Upper lobe of right lung (tissue), 1 donor: ENCODE measurements at regions not wholly inside any gene's neighbourhood (a gene's known extent, or its start where the extent isn't known, plus 50 kb on each side); places are given as distances from the start of the nearest gene placed in this dataset.

Source experiments
- ATAC-seq: fragments of 200-7000 bp; cut with Tn5 transposase; one replicate; pipeline ENCODE4 v1.9.1; 2020; ENCODE audit warnings: mild to moderate bottlenecking, moderate library complexity
- DNase-seq: peaks from one replicate; pipeline ENCODE4 v3.0.0-alpha.2; 2020
- H3K27ac ChIP-seq: fragments of 200-600 bp; one replicate; pipeline ENCODE4 v1.8.0; 2022
- H3K27me3 ChIP-seq: fragments of 200-600 bp; one replicate; pipeline ENCODE4 v1.8.0; 2022; ENCODE audit warnings: mild to moderate bottlenecking
- H3K36me3 ChIP-seq: fragments of 200-600 bp; one replicate; pipeline ENCODE4 v1.8.0; 2022
- H3K4me1 ChIP-seq: fragments of 200-600 bp; one replicate; pipeline ENCODE4 v1.8.0; 2022
- H3K4me3 ChIP-seq: fragments of 200-600 bp; one replicate; pipeline ENCODE4 v1.8.0; 2022; ENCODE audit warnings: mild to moderate bottlenecking
- H3K9me3 ChIP-seq: fragments of 200-600 bp; one replicate; pipeline ENCODE4 v1.8.0; 2022
- intact Hi-C: fragments of 100-400 bp; cut with DNase I; formaldehyde crosslinking; loops from one replicate; pipeline ENCODE4 v1.11.0; 2022
- TF ChIP-seq, protein P1 (sequence below): fragments of 200-600 bp; IDR thresholded peaks from one replicate; pipeline ENCODE4 v1.8.0; 2022; ENCODE audit warnings: antibody characterized with exemption
- donor health status: DM: no; HTN: yes; CAD: no; lungs with severe emphysema.

- H3K27ac ChIP-seq = no peak overlapping the region
- no peaks in the 10 kb centered on the region for H3K9me3 ChIP-seq
- no peaks in the 10 kb centered on the region for H3K36me3 ChIP-seq
- TF ChIP-seq, protein P1, sequence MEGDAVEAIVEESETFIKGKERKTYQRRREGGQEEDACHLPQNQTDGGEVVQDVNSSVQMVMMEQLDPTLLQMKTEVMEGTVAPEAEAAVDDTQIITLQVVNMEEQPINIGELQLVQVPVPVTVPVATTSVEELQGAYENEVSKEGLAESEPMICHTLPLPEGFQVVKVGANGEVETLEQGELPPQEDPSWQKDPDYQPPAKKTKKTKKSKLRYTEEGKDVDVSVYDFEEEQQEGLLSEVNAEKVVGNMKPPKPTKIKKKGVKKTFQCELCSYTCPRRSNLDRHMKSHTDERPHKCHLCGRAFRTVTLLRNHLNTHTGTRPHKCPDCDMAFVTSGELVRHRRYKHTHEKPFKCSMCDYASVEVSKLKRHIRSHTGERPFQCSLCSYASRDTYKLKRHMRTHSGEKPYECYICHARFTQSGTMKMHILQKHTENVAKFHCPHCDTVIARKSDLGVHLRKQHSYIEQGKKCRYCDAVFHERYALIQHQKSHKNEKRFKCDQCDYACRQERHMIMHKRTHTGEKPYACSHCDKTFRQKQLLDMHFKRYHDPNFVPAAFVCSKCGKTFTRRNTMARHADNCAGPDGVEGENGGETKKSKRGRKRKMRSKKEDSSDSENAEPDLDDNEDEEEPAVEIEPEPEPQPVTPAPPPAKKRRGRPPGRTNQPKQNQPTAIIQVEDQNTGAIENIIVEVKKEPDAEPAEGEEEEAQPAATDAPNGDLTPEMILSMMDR = no peak
- H3K27me3 ChIP-seq = no peaks in the 10 kb centered on the region
- intact Hi-C loops = no loop called here
- DNase-seq (no peak), ATAC-seq (no peak)
- no peak overlapping the region for H3K4me3 ChIP-seq
- no peaks in the 10 kb centered on the region for H3K4me1 ChIP-seq
Measured at GRCh38 chr21:22898051-22898665, 1899.9 kb downstream of the NCAM2 start.

- Histone ChIP-seq H3K4me3 (no peak overlapping the region), H3K4me1 (no peaks in the 10 kb centered on the region), H3K27me3 (no peaks in the 10 kb centered on the region), H3K27ac (no peak overlapping the region), H3K9me3 (no peaks in the 10 kb centered on the region), H3K36me3 (no peaks in the 10 kb centered on the region)
- ATAC-seq = no peak
- intact Hi-C loops = no loop called here
- DNase-seq = no peak
- TF ChIP-seq, protein P1 = no peak
Measured at GRCh38 chr21:22900490-22900889, 1902.3 kb downstream of the NCAM2 start.

GRCh38 chr21:22903851-22904250, 1905.6 kb downstream of the NCAM2 start:
- H3K27me3 ChIP-seq = no peaks in the 10 kb centered on the region
- no peak overlapping the region for H3K27ac ChIP-seq
- no peaks in the 10 kb centered on the region for H3K9me3 ChIP-seq
- no peaks in the 10 kb centered on the region for H3K36me3 ChIP-seq
- TF ChIP-seq, protein P1 = no peak
- no peak overlapping the region for H3K4me3 ChIP-seq
- intact Hi-C loops = no loop called here
- DNase-seq = no peak
- ATAC-seq = no peak
- no peaks in the 10 kb centered on the region for H3K4me1 ChIP-seq

GRCh38 chr21:22904385-22904784, 1906.2 kb downstream of the NCAM2 start:
- H3K4me3 ChIP-seq = no peak overlapping the region
- TF ChIP-seq, protein P1 = no peak
- no peak for DNase-seq

DNA sequence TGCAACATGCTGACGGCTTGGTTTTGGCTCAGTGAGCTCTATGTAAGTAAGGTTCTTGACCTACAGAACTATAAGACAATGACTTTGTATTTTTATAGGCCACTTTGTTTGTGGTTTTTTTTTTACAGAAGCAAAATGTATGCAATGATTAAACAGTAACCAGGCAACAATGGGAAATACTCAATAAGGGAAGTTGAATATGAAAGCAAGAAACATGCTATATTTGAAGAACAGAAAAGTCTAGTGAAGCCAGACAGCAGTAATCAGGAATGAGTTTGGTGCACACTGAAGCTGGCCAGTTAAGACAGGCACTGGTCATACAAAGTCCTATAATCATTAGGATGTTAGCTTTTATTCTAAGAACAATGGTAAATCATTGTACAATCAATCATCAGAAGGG, 1926.8 kb downstream of the NCAM2 start:
- no peaks in the 10 kb centered on the region for H3K9me3 ChIP-seq
- ATAC-seq = no peak
- no peak overlapping the region for H3K27ac ChIP-seq
- intact Hi-C loops = no loop called here
- H3K27me3 ChIP-seq = no peaks in the 10 kb centered on the region
- no peaks in the 10 kb centered on the region for H3K4me1 ChIP-seq
- TF ChIP-seq, protein P1 = no peak
- no peak overlapping the region for H3K4me3 ChIP-seq
- no peak for DNase-seq
- H3K36me3 ChIP-seq = no peaks in the 10 kb centered on the region

More at GRCh38 chr21:22904385-22904784, 1906.2 kb downstream of the NCAM2 start:
- Histone ChIP-seq H3K27ac (no peak overlapping the region), H3K4me1 (no peaks in the 10 kb centered on the region), H3K36me3 (no peaks in the 10 kb centered on the region), H3K27me3 (no peaks in the 10 kb centered on the region), H3K9me3 (no peaks in the 10 kb centered on the region)
- ATAC-seq = no peak
- intact Hi-C loops = no loop called here

GRCh38 chr21:22927469-22927868, 1929.3 kb downstream of the NCAM2 start:
- Histone ChIP-seq H3K4me3 (no peak overlapping the region), H3K27ac (no peak overlapping the region), H3K4me1 (no peaks in the 10 kb centered on the region), H3K36me3 (no peaks in the 10 kb centered on the region), H3K9me3 (no peaks in the 10 kb centered on the region), H3K27me3 (no peaks in the 10 kb centered on the region)
- DNase-seq (no peak), ATAC-seq (no peak)
- intact Hi-C loops = no loop called here
- TF ChIP-seq, protein P1 = no peak
